ENCODE measurements at regions not wholly inside any gene's neighbourhood (a gene's known extent, or its start where the extent isn't known, plus 50 kb on each side); places are given as distances from the start of the nearest gene placed in this dataset.

DNA sequence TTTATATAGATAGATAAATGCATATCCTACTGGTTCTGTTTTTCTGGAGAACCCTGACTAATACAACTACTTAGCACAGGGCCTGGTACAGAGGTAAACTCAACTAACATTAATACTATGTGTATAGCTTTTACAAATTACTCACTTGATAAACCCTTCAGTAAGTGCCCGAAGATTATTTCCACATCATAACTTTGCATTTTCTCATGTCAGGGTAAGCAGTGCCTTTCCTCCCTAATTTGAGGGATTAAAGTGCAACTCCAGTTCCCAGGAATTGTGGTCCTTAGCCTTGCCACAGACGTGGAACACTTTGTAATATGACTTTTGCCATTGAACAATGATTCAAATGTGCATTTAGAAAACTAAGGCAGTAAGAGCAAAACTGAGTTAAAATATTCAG lies 147.5 kb upstream of the SMLR1 start (continued):
- TF ChIP-seq, protein P1, sequence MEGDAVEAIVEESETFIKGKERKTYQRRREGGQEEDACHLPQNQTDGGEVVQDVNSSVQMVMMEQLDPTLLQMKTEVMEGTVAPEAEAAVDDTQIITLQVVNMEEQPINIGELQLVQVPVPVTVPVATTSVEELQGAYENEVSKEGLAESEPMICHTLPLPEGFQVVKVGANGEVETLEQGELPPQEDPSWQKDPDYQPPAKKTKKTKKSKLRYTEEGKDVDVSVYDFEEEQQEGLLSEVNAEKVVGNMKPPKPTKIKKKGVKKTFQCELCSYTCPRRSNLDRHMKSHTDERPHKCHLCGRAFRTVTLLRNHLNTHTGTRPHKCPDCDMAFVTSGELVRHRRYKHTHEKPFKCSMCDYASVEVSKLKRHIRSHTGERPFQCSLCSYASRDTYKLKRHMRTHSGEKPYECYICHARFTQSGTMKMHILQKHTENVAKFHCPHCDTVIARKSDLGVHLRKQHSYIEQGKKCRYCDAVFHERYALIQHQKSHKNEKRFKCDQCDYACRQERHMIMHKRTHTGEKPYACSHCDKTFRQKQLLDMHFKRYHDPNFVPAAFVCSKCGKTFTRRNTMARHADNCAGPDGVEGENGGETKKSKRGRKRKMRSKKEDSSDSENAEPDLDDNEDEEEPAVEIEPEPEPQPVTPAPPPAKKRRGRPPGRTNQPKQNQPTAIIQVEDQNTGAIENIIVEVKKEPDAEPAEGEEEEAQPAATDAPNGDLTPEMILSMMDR (IDR thresholded peaks at IDR 0.05; ENCODE audit: low read depth, low read length, missing input control), result no peak
- TF ChIP-seq NR2F2 (IDR thresholded peaks at IDR 0.05), result no peak

DNA sequence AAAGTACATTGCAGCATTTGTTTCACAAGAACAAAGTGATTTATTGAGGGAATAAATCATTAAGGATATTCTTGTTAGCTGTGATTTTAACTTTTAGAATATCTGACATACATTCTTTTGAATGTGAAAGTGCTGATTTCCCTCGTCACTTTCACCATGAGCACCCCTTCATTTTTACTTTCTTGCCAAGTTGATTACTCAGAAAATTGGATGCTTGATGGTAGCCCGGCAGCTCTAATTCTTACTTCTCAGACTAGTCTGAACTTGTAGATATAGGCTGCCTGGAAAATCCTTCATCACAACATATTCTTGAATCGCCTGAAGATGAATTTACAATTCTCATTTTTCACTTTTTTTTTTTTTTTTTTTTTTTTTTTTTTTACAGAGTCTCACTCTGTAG lies 147.1 kb upstream of the SMLR1 start:
- TF ChIP-seq, protein P2, sequence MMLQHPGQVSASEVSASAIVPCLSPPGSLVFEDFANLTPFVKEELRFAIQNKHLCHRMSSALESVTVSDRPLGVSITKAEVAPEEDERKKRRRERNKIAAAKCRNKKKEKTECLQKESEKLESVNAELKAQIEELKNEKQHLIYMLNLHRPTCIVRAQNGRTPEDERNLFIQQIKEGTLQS (IDR thresholded peaks at IDR 0.05), result no peak
- TF ChIP-seq, protein P3, sequence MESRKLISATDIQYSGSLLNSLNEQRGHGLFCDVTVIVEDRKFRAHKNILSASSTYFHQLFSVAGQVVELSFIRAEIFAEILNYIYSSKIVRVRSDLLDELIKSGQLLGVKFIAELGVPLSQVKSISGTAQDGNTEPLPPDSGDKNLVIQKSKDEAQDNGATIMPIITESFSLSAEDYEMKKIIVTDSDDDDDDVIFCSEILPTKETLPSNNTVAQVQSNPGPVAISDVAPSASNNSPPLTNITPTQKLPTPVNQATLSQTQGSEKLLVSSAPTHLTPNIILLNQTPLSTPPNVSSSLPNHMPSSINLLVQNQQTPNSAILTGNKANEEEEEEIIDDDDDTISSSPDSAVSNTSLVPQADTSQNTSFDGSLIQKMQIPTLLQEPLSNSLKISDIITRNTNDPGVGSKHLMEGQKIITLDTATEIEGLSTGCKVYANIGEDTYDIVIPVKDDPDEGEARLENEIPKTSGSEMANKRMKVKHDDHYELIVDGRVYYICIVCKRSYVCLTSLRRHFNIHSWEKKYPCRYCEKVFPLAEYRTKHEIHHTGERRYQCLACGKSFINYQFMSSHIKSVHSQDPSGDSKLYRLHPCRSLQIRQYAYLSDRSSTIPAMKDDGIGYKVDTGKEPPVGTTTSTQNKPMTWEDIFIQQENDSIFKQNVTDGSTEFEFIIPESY (IDR thresholded peaks at IDR 0.05), result no peak
- TF ChIP-seq, protein P4, sequence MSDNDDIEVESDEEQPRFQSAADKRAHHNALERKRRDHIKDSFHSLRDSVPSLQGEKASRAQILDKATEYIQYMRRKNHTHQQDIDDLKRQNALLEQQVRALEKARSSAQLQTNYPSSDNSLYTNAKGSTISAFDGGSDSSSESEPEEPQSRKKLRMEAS (IDR thresholded peaks at IDR 0.05), result no peak
- TF ChIP-seq FOXA2 (IDR thresholded peaks at IDR 0.05) (no peak), FOXA1 (IDR thresholded peaks at IDR 0.05) (no peak), HNF4G (IDR thresholded peaks at IDR 0.05) (no peak), RXRA (IDR thresholded peaks at IDR 0.05) (no peak), SP1 (IDR thresholded peaks at IDR 0.05) (no peak), TAF1 (conservative IDR thresholded peaks at IDR 0.05) (no peak), EGR1 (IDR thresholded peaks at IDR 0.05; ENCODE audit: low read depth in 2 of 2) (no peak), GABPA (IDR thresholded peaks at IDR 0.05 in 1 of 2, conservative IDR thresholded peaks at IDR 0.05 in 1 of 2) (no peak), RAD21 (IDR thresholded peaks at IDR 0.05) (no peak), YY1 (IDR thresholded peaks at IDR 0.05) (no peak), NR2F2 (IDR thresholded peaks at IDR 0.05) (no peak), HNF4A (conservative IDR thresholded peaks at IDR 0.05) (no peak), JUND (IDR thresholded peaks at IDR 0.05) (no peak)
- TF ChIP-seq, protein P1 (IDR thresholded peaks at IDR 0.05; ENCODE audit: low read depth, low read length, missing input control), result no peak
- TF ChIP-seq, protein P5, sequence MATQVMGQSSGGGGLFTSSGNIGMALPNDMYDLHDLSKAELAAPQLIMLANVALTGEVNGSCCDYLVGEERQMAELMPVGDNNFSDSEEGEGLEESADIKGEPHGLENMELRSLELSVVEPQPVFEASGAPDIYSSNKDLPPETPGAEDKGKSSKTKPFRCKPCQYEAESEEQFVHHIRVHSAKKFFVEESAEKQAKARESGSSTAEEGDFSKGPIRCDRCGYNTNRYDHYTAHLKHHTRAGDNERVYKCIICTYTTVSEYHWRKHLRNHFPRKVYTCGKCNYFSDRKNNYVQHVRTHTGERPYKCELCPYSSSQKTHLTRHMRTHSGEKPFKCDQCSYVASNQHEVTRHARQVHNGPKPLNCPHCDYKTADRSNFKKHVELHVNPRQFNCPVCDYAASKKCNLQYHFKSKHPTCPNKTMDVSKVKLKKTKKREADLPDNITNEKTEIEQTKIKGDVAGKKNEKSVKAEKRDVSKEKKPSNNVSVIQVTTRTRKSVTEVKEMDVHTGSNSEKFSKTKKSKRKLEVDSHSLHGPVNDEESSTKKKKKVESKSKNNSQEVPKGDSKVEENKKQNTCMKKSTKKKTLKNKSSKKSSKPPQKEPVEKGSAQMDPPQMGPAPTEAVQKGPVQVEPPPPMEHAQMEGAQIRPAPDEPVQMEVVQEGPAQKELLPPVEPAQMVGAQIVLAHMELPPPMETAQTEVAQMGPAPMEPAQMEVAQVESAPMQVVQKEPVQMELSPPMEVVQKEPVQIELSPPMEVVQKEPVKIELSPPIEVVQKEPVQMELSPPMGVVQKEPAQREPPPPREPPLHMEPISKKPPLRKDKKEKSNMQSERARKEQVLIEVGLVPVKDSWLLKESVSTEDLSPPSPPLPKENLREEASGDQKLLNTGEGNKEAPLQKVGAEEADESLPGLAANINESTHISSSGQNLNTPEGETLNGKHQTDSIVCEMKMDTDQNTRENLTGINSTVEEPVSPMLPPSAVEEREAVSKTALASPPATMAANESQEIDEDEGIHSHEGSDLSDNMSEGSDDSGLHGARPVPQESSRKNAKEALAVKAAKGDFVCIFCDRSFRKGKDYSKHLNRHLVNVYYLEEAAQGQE (IDR thresholded peaks at IDR 0.05), result no peak
- whole genome bisulfite sequencing, result 71% methylated on average over 3 of the region's 3 CpGs
- DNase-seq (ENCODE audit: low spot score), result no peak
- no peaks in the 10 kb centered on the region for H3K36me3 ChIP-seq (ENCODE audit: control insufficient read depth in 4 of 4, insufficient read depth in 3 of 4, low read depth in 1 of 4, low read length in 3 of 4)
- H3K27ac ChIP-seq (ENCODE audit: low read depth in 1 of 2, low read length in 2 of 2), result no peak overlapping the region
- H3K9ac ChIP-seq (ENCODE audit: low read depth in 1 of 2, low read length in 2 of 2), result no peak overlapping the region
- no peaks in the 10 kb centered on the region for H3K9me3 ChIP-seq (ENCODE audit: control insufficient read depth in 4 of 4, low read length in 3 of 4)
- no peak overlapping the region for H3K4me3 ChIP-seq (ENCODE audit: low read depth in 1 of 3, low read length in 3 of 3)
- H3K27me3 ChIP-seq (ENCODE audit: control insufficient read depth in 4 of 4, insufficient read depth in 4 of 4, low read length in 3 of 4), result no peaks in the 10 kb centered on the region
- no peaks in the 10 kb centered on the region for H3K4me1 ChIP-seq (ENCODE audit: control insufficient read depth in 4 of 4, insufficient read depth in 4 of 4, low read length in 3 of 4)
